Neutrophil (primary cell): ENCODE measurements at regions not wholly inside any gene's neighbourhood (a gene's known extent, or its start where the extent isn't known, plus 50 kb on each side); places are given as distances from the start of the nearest gene placed in this dataset.

ENCODE experiments used
- H3K27ac ChIP-seq: fragments of 200-600 bp; sonication (generic); 2 replicates; pipeline ENCODE4 v1.5.1; 2016; ENCODE audit warnings: mild to moderate bottlenecking, moderate library complexity
- H3K27me3 ChIP-seq: fragments of 200-600 bp; sonication (generic); 2 replicates; pipeline ENCODE4 v1.6.0; 2016; ENCODE audit warnings: mild to moderate bottlenecking
- H3K36me3 ChIP-seq: fragments of 200-600 bp; sonication (generic); 2 replicates; pipeline ENCODE4 v1.5.1; 2017
- H3K4me1 ChIP-seq, 2 experiments: fragments of 200-600 bp in 1 of 2; sonication (generic) in 1 of 2; 1 replicate in 1 of 2; 2 replicates in 1 of 2; pipeline versions ENCODE4 v1.5.1 to v1.6.1; 2013 to 2016; ENCODE audit warnings: low read depth in 1 of 2, low read length in 1 of 2, mild to moderate bottlenecking in 1 of 2, moderate library complexity in 1 of 2; ENCODE audit not compliant: control insufficient read depth in 1 of 2, insufficient read depth in 1 of 2
- H3K4me3 ChIP-seq, 2 experiments: fragments of 200-600 bp in 1 of 2; sonication (generic) in 1 of 2; 1 replicate in 1 of 2; 2 replicates in 1 of 2; pipeline ENCODE4 v1.5.1; 2013 to 2016; ENCODE audit warnings: low read depth in 1 of 2, low read length in 1 of 2, mild to moderate bottlenecking in 1 of 2, moderate library complexity in 1 of 2
- H3K9me3 ChIP-seq: fragments of 200-600 bp; sonication (generic); 2 replicates; pipeline ENCODE4 v1.5.1; 2016
- CTCF ChIP-seq: fragments of 200-600 bp; sonication (generic); IDR thresholded peaks from 2 replicates; pipeline ENCODE4 v1.5.1; 2016; ENCODE audit warnings: antibody characterized with exemption

- H3K36me3 ChIP-seq: no peaks in the 10 kb centered on the region
- no peak overlapping the region for H3K4me3 ChIP-seq
- no peaks in the 10 kb centered on the region for H3K9me3 ChIP-seq
- H3K27ac ChIP-seq: no peak overlapping the region
- no peak for TF ChIP-seq CTCF
- no peaks in the 10 kb centered on the region for H3K4me1 ChIP-seq
- H3K27me3 ChIP-seq: peaks cover 67% of the 10 kb centered on the region
Observed at GRCh38 chr15:39299486-39300267, 281.2 kb upstream of the THBS1 start.

- Histone ChIP-seq H3K27me3 (peaks cover 76% of the 10 kb centered on the region), H3K36me3 (no peaks in the 10 kb centered on the region), H3K27ac (no peak overlapping the region), H3K4me3 (no peak overlapping the region), H3K9me3 (no peaks in the 10 kb centered on the region), H3K4me1 (no peaks in the 10 kb centered on the region)
- TF ChIP-seq CTCF: no peak
Observed at GRCh38 chr15:39300451-39301153, 280.3 kb upstream of the THBS1 start.

GRCh38 chr15:39301589-39301999 is 279.3 kb upstream of the THBS1 start:
- H3K27me3 ChIP-seq: peaks cover 86% of the 10 kb centered on the region
- H3K4me3 ChIP-seq: no peak overlapping the region
- TF ChIP-seq CTCF: no peak
- no peaks in the 10 kb centered on the region for H3K9me3 ChIP-seq
- H3K27ac ChIP-seq: no peak overlapping the region
- no peaks in the 10 kb centered on the region for H3K4me1 ChIP-seq
- H3K36me3 ChIP-seq: no peaks in the 10 kb centered on the region

- H3K4me3 ChIP-seq: no peak overlapping the region
- H3K27ac ChIP-seq: no peak overlapping the region
- no peaks in the 10 kb centered on the region for H3K9me3 ChIP-seq
- no peak for TF ChIP-seq CTCF
- no peaks in the 10 kb centered on the region for H3K36me3 ChIP-seq
- H3K27me3 ChIP-seq: peaks cover 86% of the 10 kb centered on the region
- no peaks in the 10 kb centered on the region for H3K4me1 ChIP-seq
Observed at GRCh38 chr15:39302936-39303335, 277.9 kb upstream of the THBS1 start.

GRCh38 chr15:39304201-39304841 is 276.6 kb upstream of the THBS1 start:
- H3K9me3 ChIP-seq: no peaks in the 10 kb centered on the region
- H3K4me3 ChIP-seq: no peak overlapping the region
- no peaks in the 10 kb centered on the region for H3K4me1 ChIP-seq
- H3K27ac ChIP-seq: no peak overlapping the region
- TF ChIP-seq CTCF: no peak
- no peaks in the 10 kb centered on the region for H3K36me3 ChIP-seq
- peaks cover 72% of the 10 kb centered on the region for H3K27me3 ChIP-seq
